GM23338 (cell line): ENCODE measurements at regions not wholly inside any gene's neighbourhood (a gene's known extent, or its start where the extent isn't known, plus 50 kb on each side); places are given as distances from the start of the nearest gene placed in this dataset.

Experiments
- CREB1 ChIP-seq: fragments of 250-450 bp; sonication (Bioruptor Pico); IDR thresholded peaks from 2 replicates; pipeline ENCODE4 v1.5.0; 2020; ENCODE audit warnings: low read depth, mild to moderate bottlenecking, moderate library complexity
- EZH2phosphoT487 ChIP-seq: fragments of 200-600 bp; sonication (generic); IDR thresholded peaks from one replicate; pipeline ENCODE4 v1.8.1; 2018; ENCODE audit warnings: antibody characterized with exemption; ENCODE audit not compliant: unreplicated experiment
- JUNB ChIP-seq: IDR thresholded peaks from one replicate; pipeline ENCODE4 v1.6.1; 2016; ENCODE audit warnings: antibody characterized with exemption; ENCODE audit not compliant: unreplicated experiment
- STAT1 ChIP-seq: IDR thresholded peaks from one replicate; pipeline ENCODE4 v1.6.1; 2016; ENCODE audit warnings: antibody characterized with exemption; ENCODE audit not compliant: unreplicated experiment
- ZNF114 ChIP-seq: fragments of 250-450 bp; sonication (Bioruptor Pico); IDR thresholded peaks from 2 replicates; pipeline ENCODE4 v1.5.0; 2020; ENCODE audit warnings: mild to moderate bottlenecking, moderate library complexity
- ZNF331 ChIP-seq: fragments of 250-450 bp; sonication (Bioruptor Pico); IDR thresholded peaks from 2 replicates; pipeline ENCODE4 v1.5.0; 2020; ENCODE audit warnings: low read depth, mild to moderate bottlenecking, moderate library complexity
- TF ChIP-seq, protein P1 (sequence below): fragments of 250-450 bp; sonication (Bioruptor Pico); IDR thresholded peaks from 2 replicates; pipeline ENCODE4 v1.5.0; 2020; ENCODE audit warnings: mild to moderate bottlenecking, moderate library complexity
- TF ChIP-seq, protein P2 (sequence below): IDR thresholded peaks from one replicate; pipeline ENCODE4 v1.6.1; 2018; ENCODE audit warnings: antibody characterized with exemption; ENCODE audit not compliant: unreplicated experiment

DNA sequence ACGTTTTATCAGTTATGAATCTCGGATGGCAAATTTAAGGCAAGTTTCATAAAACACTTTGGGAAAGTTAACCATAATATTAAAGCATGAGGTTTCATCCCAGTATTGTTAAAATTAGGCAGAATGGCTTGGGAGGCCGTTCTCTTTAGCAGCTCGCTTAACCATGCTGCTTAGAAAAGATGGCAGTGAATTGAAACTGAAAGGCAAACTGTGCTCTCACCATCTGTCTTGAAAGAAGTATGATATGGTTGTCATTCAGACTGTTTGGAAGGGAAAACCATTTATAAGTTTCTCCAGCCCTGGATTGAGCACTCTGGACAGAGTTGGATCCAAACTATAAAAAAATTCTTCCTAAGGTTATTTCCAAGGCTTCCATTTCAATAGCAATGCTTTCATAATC lies 332.3 kb upstream of the SUCLG2 start (continued):
- TF ChIP-seq, protein P1, sequence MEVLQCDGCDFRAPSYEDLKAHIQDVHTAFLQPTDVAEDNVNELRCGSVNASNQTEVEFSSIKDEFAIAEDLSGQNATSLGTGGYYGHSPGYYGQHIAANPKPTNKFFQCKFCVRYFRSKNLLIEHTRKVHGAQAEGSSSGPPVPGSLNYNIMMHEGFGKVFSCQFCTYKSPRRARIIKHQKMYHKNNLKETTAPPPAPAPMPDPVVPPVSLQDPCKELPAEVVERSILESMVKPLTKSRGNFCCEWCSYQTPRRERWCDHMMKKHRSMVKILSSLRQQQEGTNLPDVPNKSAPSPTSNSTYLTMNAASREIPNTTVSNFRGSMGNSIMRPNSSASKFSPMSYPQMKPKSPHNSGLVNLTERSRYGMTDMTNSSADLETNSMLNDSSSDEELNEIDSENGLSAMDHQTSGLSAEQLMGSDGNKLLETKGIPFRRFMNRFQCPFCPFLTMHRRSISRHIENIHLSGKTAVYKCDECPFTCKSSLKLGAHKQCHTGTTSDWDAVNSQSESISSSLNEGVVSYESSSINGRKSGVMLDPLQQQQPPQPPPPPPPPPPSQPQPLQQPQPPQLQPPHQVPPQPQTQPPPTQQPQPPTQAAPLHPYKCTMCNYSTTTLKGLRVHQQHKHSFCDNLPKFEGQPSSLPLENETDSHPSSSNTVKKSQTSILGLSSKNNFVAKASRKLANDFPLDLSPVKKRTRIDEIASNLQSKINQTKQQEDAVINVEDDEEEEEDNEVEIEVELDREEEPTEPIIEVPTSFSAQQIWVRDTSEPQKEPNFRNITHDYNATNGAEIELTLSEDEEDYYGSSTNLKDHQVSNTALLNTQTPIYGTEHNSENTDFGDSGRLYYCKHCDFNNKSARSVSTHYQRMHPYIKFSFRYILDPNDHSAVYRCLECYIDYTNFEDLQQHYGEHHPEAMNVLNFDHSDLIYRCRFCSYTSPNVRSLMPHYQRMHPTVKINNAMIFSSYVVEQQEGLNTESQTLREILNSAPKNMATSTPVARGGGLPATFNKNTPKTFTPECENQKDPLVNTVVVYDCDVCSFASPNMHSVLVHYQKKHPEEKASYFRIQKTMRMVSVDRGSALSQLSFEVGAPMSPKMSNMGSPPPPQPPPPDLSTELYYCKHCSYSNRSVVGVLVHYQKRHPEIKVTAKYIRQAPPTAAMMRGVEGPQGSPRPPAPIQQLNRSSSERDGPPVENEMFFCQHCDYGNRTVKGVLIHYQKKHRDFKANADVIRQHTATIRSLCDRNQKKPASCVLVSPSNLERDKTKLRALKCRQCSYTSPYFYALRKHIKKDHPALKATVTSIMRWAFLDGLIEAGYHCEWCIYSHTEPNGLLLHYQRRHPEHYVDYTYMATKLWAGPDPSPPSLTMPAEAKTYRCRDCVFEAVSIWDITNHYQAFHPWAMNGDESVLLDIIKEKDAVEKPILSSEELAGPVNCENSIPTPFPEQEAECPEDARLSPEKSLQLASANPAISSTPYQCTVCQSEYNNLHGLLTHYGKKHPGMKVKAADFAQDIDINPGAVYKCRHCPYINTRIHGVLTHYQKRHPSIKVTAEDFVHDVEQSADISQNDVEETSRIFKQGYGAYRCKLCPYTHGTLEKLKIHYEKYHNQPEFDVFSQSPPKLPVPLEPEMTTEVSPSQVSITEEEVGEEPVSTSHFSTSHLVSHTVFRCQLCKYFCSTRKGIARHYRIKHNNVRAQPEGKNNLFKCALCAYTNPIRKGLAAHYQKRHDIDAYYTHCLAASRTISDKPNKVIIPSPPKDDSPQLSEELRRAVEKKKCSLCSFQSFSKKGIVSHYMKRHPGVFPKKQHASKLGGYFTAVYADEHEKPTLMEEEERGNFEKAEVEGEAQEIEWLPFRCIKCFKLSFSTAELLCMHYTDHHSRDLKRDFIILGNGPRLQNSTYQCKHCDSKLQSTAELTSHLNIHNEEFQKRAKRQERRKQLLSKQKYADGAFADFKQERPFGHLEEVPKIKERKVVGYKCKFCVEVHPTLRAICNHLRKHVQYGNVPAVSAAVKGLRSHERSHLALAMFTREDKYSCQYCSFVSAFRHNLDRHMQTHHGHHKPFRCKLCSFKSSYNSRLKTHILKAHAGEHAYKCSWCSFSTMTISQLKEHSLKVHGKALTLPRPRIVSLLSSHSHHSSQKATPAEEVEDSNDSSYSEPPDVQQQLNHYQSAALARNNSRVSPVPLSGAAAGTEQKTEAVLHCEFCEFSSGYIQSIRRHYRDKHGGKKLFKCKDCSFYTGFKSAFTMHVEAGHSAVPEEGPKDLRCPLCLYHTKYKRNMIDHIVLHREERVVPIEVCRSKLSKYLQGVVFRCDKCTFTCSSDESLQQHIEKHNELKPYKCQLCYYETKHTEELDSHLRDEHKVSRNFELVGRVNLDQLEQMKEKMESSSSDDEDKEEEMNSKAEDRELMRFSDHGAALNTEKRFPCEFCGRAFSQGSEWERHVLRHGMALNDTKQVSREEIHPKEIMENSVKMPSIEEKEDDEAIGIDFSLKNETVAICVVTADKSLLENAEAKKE, result no peak
- TF ChIP-seq, protein P2, sequence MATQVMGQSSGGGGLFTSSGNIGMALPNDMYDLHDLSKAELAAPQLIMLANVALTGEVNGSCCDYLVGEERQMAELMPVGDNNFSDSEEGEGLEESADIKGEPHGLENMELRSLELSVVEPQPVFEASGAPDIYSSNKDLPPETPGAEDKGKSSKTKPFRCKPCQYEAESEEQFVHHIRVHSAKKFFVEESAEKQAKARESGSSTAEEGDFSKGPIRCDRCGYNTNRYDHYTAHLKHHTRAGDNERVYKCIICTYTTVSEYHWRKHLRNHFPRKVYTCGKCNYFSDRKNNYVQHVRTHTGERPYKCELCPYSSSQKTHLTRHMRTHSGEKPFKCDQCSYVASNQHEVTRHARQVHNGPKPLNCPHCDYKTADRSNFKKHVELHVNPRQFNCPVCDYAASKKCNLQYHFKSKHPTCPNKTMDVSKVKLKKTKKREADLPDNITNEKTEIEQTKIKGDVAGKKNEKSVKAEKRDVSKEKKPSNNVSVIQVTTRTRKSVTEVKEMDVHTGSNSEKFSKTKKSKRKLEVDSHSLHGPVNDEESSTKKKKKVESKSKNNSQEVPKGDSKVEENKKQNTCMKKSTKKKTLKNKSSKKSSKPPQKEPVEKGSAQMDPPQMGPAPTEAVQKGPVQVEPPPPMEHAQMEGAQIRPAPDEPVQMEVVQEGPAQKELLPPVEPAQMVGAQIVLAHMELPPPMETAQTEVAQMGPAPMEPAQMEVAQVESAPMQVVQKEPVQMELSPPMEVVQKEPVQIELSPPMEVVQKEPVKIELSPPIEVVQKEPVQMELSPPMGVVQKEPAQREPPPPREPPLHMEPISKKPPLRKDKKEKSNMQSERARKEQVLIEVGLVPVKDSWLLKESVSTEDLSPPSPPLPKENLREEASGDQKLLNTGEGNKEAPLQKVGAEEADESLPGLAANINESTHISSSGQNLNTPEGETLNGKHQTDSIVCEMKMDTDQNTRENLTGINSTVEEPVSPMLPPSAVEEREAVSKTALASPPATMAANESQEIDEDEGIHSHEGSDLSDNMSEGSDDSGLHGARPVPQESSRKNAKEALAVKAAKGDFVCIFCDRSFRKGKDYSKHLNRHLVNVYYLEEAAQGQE, result no peak
- no peak for TF ChIP-seq JUNB
- no peak for TF ChIP-seq STAT1
- TF ChIP-seq EZH2phosphoT487, result no peak
- TF ChIP-seq ZNF114 (CRISPR knock-in tag), result no peak
- TF ChIP-seq CREB1 (CRISPR knock-in tag), result no peak
- no peak for TF ChIP-seq ZNF331 (CRISPR knock-in tag)
